ENCODE measurements at regions not wholly inside any gene's neighbourhood (a gene's known extent, or its start where the extent isn't known, plus 50 kb on each side); places are given as distances from the start of the nearest gene placed in this dataset. TPM values are rescaled to one million over a fixed set of nuclear protein-coding genes. Genes with fewer than 3 reads are reported as not detected.
A peak's percentile ranks its signal among the peaks of the same experiment; 100 is the strongest.

DNA sequence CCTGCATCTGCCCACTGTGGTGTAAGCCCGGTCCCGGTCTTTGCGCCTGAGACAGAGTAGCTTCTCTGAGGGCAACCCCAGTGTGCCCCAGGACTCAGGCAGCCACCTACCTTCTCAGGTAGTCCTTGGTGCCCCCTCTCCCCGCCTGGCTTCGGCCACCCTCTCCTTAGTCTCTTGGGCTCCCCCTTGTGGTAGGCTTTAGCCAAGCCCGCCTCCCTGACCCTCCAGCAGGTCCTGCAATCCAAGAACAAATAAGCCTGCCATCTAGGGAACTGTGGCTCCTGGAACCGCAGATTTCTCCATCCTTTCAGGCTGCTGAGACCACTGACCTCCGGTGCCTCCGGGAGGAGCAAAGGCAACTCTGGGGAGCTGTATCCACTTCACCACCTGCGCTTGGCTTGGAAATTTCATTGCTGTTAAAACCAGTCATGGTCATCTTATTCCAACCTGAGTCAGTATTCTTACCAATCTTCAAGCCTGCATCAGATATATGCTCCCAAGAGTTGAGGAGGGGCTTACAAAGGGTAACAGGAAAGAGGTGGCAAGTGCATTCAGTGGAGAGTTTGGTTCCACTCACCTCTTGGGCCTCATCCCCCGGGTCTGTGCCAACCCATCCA, 52.8 kb upstream of the TENM4 start:
- no peak overlapping the region for H3K27ac Mint-ChIP-seq (ENCODE audit: unreplicated experiment)
- H3K4me3 Mint-ChIP-seq = no peak overlapping the region
- DNase-seq (ENCODE audit: low read depth, low spot score) = peak; percentile 90
- H3K36me3 Mint-ChIP-seq (ENCODE audit: low read depth) = no peaks in the 10 kb centered on the region
- peaks cover 3% of the 10 kb centered on the region for H3K9me3 Mint-ChIP-seq
- H3K4me1 Mint-ChIP-seq = peaks cover 10% of the 10 kb centered on the region
- TF ChIP-seq, protein P1, sequence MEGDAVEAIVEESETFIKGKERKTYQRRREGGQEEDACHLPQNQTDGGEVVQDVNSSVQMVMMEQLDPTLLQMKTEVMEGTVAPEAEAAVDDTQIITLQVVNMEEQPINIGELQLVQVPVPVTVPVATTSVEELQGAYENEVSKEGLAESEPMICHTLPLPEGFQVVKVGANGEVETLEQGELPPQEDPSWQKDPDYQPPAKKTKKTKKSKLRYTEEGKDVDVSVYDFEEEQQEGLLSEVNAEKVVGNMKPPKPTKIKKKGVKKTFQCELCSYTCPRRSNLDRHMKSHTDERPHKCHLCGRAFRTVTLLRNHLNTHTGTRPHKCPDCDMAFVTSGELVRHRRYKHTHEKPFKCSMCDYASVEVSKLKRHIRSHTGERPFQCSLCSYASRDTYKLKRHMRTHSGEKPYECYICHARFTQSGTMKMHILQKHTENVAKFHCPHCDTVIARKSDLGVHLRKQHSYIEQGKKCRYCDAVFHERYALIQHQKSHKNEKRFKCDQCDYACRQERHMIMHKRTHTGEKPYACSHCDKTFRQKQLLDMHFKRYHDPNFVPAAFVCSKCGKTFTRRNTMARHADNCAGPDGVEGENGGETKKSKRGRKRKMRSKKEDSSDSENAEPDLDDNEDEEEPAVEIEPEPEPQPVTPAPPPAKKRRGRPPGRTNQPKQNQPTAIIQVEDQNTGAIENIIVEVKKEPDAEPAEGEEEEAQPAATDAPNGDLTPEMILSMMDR (conservative IDR thresholded peaks at IDR 0.05) = peak; percentile 86
- no peaks in the 10 kb centered on the region for H3K27me3 Mint-ChIP-seq (ENCODE audit: low read depth)

DNA sequence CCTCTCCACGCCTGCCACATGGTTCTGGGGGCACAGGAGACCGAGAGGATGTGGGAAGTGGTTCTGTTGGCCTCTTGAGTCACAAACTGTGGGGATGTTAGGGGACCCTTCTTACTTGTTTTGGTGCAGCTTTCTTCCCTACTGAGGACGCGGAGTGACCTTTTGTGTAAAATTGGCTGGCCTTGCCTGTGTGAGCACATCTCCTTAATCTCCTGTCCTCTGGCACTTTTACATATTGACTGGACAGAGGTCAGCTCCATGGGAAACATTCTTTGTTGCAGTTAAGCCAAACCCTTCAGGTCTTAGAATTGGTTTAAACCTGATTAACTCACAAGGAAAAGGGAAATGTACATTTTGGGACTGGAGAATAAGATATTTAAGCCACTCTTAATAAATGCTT, 51.2 kb upstream of the TENM4 start:
- H3K27me3 Mint-ChIP-seq (ENCODE audit: low read depth) = no peaks in the 10 kb centered on the region
- peaks cover 2% of the 10 kb centered on the region for H3K9me3 Mint-ChIP-seq
- no peak overlapping the region for H3K4me3 Mint-ChIP-seq

More for the DNA sequence above, 51.2 kb upstream of the TENM4 start:
- TF ChIP-seq, protein P1 (conservative IDR thresholded peaks at IDR 0.05) = no peak
- Mint-ChIP-seq H3K4me1 (peaks cover 10% of the 10 kb centered on the region), H3K27ac (ENCODE audit: unreplicated experiment) (no peak overlapping the region), H3K36me3 (ENCODE audit: low read depth) (no peaks in the 10 kb centered on the region)
- DNase-seq (ENCODE audit: low read depth, low spot score) = no peak

Small RNAs in the stretch of these regions (microRNA-seq; reads per million reads assigned to microRNA genes)
- gene MIR4300 = not detected

Data from neural crest cell (in vitro differentiated cells).